Thyroid gland (tissue), 4 donors: ENCODE measurements at regions not wholly inside any gene's neighbourhood (a gene's known extent, or its start where the extent isn't known, plus 50 kb on each side); places are given as distances from the start of the nearest gene placed in this dataset.

Source experiments
- DNase-seq, 2 donors: peaks; one replicate each; pipeline ENCODE4 v3.0.0-alpha.2; 2019
- H3K27ac ChIP-seq, 3 donors: fragments of 200-600 bp; sonication (generic); 1 replicate in 2 of 3; 2 replicates in 1 of 3; pipeline ENCODE4 v1.5.1; 2016 to 2019; ENCODE audit warnings: mild to moderate bottlenecking in 1 of 3, moderate library complexity in 1 of 3
- H3K27me3 ChIP-seq: fragments of 200-600 bp; sonication (generic); one replicate; pipeline ENCODE4 v1.5.1; 2019
- H3K36me3 ChIP-seq, 2 donors: fragments of 200-600 bp; sonication (generic); one replicate each; pipeline ENCODE4 v1.5.1; 2016 to 2019
- H3K4me1 ChIP-seq, 2 donors: fragments of 200-600 bp; sonication (generic); one replicate each; pipeline ENCODE4 v1.5.1; 2017 to 2019
- H3K4me3 ChIP-seq, 3 donors: fragments of 200-600 bp; sonication (generic); replicated peaks in 1 of 3; 1 replicate in 2 of 3; 2 replicates in 1 of 3; pipeline ENCODE4 v1.5.1; 2016; ENCODE audit warnings: mild to moderate bottlenecking in 1 of 3
- H3K9me3 ChIP-seq: fragments of 200-600 bp; sonication (generic); one replicate; pipeline ENCODE4 v1.5.1; 2017
- CTCF ChIP-seq, 6 experiments: fragments of 200-600 bp in 3 of 6; fragments of 450-650 bp in 3 of 6; sonication (generic) in 3 of 6; IDR thresholded peaks; one replicate each; pipeline ENCODE4 v1.5.1; 2016 to 2019; ENCODE audit warnings: antibody characterized with exemption in 6 of 6, mild to moderate bottlenecking in 2 of 6, inconsistent platforms in 1 of 6, moderate library complexity in 1 of 6
- POLR2A ChIP-seq, 2 donors: fragments of 450-650 bp; IDR thresholded peaks; one replicate each; pipeline ENCODE4 v1.6.1; 2017; ENCODE audit warnings: antibody characterized with exemption in 2 of 2, mild to moderate bottlenecking in 2 of 2, moderate library complexity in 1 of 2
- WGBS, 2 donors: methylation state at CpG; one replicate each; pipeline ENCODE4 v1.1.5; 2017; 5-methylcytosine and 5-hydroxymethylcytosine counted together
- intact Hi-C: fragments of 100-400 bp; cut with DNase I; formaldehyde crosslinking; loops from one replicate; pipeline ENCODE4 v1.15.1; 2023

- WGBS, 2 donors, result 75 to 96% methylated on average over 1 of the region's 1 CpG
- H3K4me3 ChIP-seq, result no peak overlapping the region
- H3K9me3 ChIP-seq, result no peaks in the 10 kb centered on the region
- no peaks in the 10 kb centered on the region for H3K36me3 ChIP-seq
- TF ChIP-seq CTCF (IDR thresholded peaks at IDR 0.05), result no peak
- no peak for TF ChIP-seq POLR2A (IDR thresholded peaks at IDR 0.05)
- H3K27ac ChIP-seq, result no peak overlapping the region
- no peak for DNase-seq
- intact Hi-C loops, result no loop called here
- H3K27me3 ChIP-seq, result no peaks in the 10 kb centered on the region
- H3K4me1 ChIP-seq, result no peaks in the 10 kb centered on the region
These were observed 84.5 kb upstream of the TMEM108 start for GRCh38 chr3:132953683-132954082.

- TF ChIP-seq CTCF (IDR thresholded peaks at IDR 0.05) (no peak), POLR2A (IDR thresholded peaks at IDR 0.05) (no peak)
- DNase-seq, result no peak
- Histone ChIP-seq H3K27me3 (no peaks in the 10 kb centered on the region), H3K27ac (no peak overlapping the region), H3K36me3 (no peaks in the 10 kb centered on the region), H3K4me3 (no peak overlapping the region), H3K9me3 (no peaks in the 10 kb centered on the region), H3K4me1 (no peaks in the 10 kb centered on the region)
- 96 to 97% methylated on average over 1 of the region's 1 CpG for WGBS, 2 donors
- intact Hi-C loops, result no loop called here
These were observed 110.3 kb upstream of the TMEM108 start for GRCh38 chr3:132927896-132928295.

GRCh38 chr3:132926098-132926497 is 112.1 kb upstream of the TMEM108 start:
- H3K27me3 ChIP-seq, result no peaks in the 10 kb centered on the region
- DNase-seq, result no peak
- 81% methylated on average over 2 of the region's 2 CpGs for WGBS, 2 donors
- no peaks in the 10 kb centered on the region for H3K4me1 ChIP-seq
- H3K27ac ChIP-seq, result no peak overlapping the region
- intact Hi-C loops, result no loop called here
- H3K9me3 ChIP-seq, result no peaks in the 10 kb centered on the region
- TF ChIP-seq POLR2A (IDR thresholded peaks at IDR 0.05), result no peak
- TF ChIP-seq CTCF (IDR thresholded peaks at IDR 0.05), result no peak
- no peak overlapping the region for H3K4me3 ChIP-seq
- H3K36me3 ChIP-seq, result no peaks in the 10 kb centered on the region

GRCh38 chr3:132925256-132925930 is 112.8 kb upstream of the TMEM108 start:
- no peak for DNase-seq
- no peaks in the 10 kb centered on the region for H3K4me1 ChIP-seq
- H3K27me3 ChIP-seq, result no peaks in the 10 kb centered on the region
- H3K27ac ChIP-seq, result no peak overlapping the region
- no peaks in the 10 kb centered on the region for H3K36me3 ChIP-seq
- 95% methylated on average over 4 of the region's 4 CpGs for whole genome bisulfite sequencing, 2 donors
- intact Hi-C loops, result no loop called here
- H3K4me3 ChIP-seq, result no peak overlapping the region
- no peaks in the 10 kb centered on the region for H3K9me3 ChIP-seq
- TF ChIP-seq CTCF (IDR thresholded peaks at IDR 0.05), result no peak
- no peak for TF ChIP-seq POLR2A (IDR thresholded peaks at IDR 0.05)

- no peaks in the 10 kb centered on the region for H3K9me3 ChIP-seq
- no peaks in the 10 kb centered on the region for H3K4me1 ChIP-seq
- no peaks in the 10 kb centered on the region for H3K36me3 ChIP-seq
- WGBS, 2 donors, result 86 to 89% methylated on average over 1 of the region's 1 CpG
- no peaks in the 10 kb centered on the region for H3K27me3 ChIP-seq
- no peak overlapping the region for H3K4me3 ChIP-seq
- DNase-seq, result no peak
- intact Hi-C loops, result no loop called here
- no peak overlapping the region for H3K27ac ChIP-seq
- TF ChIP-seq POLR2A (IDR thresholded peaks at IDR 0.05), result no peak
- no peak for TF ChIP-seq CTCF (IDR thresholded peaks at IDR 0.05)
These were observed 122.1 kb upstream of the TMEM108 start for GRCh38 chr3:132916096-132916495.
